HG03060 (cell line): ENCODE measurements at regions not wholly inside any gene's neighbourhood (a gene's known extent, or its start where the extent isn't known, plus 50 kb on each side); places are given as distances from the start of the nearest gene placed in this dataset.
"Not testable (repeated sequence)": the region's sequence is repeated elsewhere in the genome, so short reads cannot be mapped to it uniquely, and the experiment has no call there.

ENCODE experiments used
- ATAC-seq: cut with Tn5 transposase; IDR thresholded peaks from one replicate; pipeline ENCODE4 v1.9.1; 2021; ENCODE audit warnings: low read depth, moderate number of reproducible peaks; ENCODE audit not compliant: unreplicated experiment

GRCh38 chr7:114364151-114364550, 50.5 kb upstream of the FOXP2 start:
- no peak for ATAC-seq

- ATAC-seq = no peak
These were observed 51.3 kb upstream of the FOXP2 start for GRCh38 chr7:114363292-114363691.

GRCh38 chr7:114358911-114359310, 55.7 kb upstream of the FOXP2 start:
- ATAC-seq = no peak

- ATAC-seq = no peak
These were observed 58.5 kb upstream of the FOXP2 start for GRCh38 chr7:114356133-114356532.

GRCh38 chr7:114354306-114354705, 60.3 kb upstream of the FOXP2 start:
- no peak for ATAC-seq

- ATAC-seq = no peak
These were observed 69.1 kb upstream of the FOXP2 start for GRCh38 chr7:114345494-114345893.

- no peak for ATAC-seq
These were observed 70.5 kb upstream of the FOXP2 start for GRCh38 chr7:114343949-114344708.

- ATAC-seq = no peak
These were observed 72.0 kb upstream of the FOXP2 start for GRCh38 chr7:114342431-114343179.

- ATAC-seq = no peak
These were observed 73.0 kb upstream of the FOXP2 start for GRCh38 chr7:114341648-114342047.

- no peak for ATAC-seq
These were observed 79.6 kb upstream of the FOXP2 start for GRCh38 chr7:114334989-114335388.

- not testable (repeated sequence) for ATAC-seq
These were observed 85.2 kb upstream of the FOXP2 start for GRCh38 chr7:114329458-114329857.

GRCh38 chr7:114317450-114318098, 97.0 kb upstream of the FOXP2 start:
- ATAC-seq = no peak

GRCh38 chr7:114312649-114313048, 102.0 kb upstream of the FOXP2 start:
- ATAC-seq = no peak

- ATAC-seq = no peak
These were observed 104.1 kb upstream of the FOXP2 start for GRCh38 chr7:114310345-114311110.

- ATAC-seq = no peak
These were observed 104.9 kb upstream of the FOXP2 start for GRCh38 chr7:114309729-114310128.

- no peak for ATAC-seq
These were observed 111.3 kb upstream of the FOXP2 start for GRCh38 chr7:114303301-114303700.

- no peak for ATAC-seq
These were observed 111.8 kb upstream of the FOXP2 start for GRCh38 chr7:114302858-114303257.

- no peak for ATAC-seq
These were observed 116.6 kb upstream of the FOXP2 start for GRCh38 chr7:114298011-114298410.

GRCh38 chr7:114297121-114297520, 117.5 kb upstream of the FOXP2 start:
- no peak for ATAC-seq

- ATAC-seq = no peak
These were observed 119.1 kb upstream of the FOXP2 start for GRCh38 chr7:114295522-114295921.

- no peak for ATAC-seq
These were observed 120.6 kb upstream of the FOXP2 start for GRCh38 chr7:114294036-114294435.
